ENCODE measurements at regions not wholly inside any gene's neighbourhood (a gene's known extent, or its start where the extent isn't known, plus 50 kb on each side); places are given as distances from the start of the nearest gene placed in this dataset.
"Not testable (repeated sequence)": the region's sequence is repeated elsewhere in the genome, so short reads cannot be mapped to it uniquely, and the experiment has no call there.

DNA sequence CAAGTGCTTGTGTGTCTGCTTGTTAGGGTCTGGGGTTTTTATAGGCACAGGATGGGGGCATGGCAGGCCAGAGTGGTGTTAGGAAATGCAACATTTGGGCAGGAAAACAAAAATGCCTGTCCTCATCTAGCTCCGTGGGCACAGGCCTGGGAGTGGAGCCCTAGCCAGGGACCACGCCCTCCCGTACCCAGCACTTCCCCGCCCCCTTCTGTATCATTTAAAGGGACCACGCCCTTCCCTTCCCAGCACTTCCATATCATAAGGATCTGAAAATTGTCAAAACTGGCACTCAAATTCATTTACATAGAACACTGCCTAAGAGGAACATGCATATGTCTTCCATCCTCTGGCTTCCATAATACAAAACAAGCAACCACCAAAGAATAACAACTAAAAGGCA, 185.8 kb downstream of the B3GLCT start:
- DNase-seq (ENCODE audit: low read depth in 1 of 2, low spot score in 1 of 2), result no peak

DNA sequence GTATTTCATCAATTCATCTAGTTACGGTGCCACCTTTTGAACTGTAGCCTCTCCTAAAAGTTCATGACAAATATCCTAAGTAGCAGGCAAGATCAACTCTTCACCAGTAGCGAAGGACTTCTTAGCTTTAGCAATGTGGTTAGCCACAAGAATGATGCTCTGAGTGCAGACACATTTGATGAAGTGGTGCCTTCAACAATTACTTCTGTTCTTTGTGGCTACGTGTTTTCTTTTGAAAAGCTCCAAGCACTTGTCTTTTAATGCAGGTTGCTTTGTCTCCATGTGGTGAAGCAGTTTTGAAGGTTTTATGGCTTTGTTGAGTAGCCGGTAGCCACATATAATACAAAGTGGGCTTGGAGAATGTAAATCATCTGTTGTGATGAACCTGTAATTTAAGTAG, 194.7 kb downstream of the B3GLCT start:
- no peak for DNase-seq (ENCODE audit: low read depth in 1 of 2, low spot score in 1 of 2)

DNA sequence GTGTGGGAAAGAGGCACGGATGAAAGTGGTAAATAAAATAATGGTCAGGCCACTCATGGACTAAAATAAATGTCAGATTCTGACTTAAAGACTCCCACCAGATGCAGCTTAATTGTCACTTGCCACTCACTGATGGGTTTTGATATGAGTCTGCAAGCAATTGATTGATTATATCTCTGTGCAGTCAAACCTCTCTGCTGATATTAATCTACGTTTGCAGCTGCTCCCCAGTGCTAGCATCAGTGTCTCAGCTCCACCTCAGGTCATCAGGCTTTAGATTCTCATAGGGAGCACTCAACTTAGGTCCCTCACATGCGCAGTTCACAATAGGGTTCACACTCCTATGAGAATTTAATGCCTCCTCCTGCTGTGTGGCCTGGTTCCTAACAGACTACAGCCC, 195.3 kb downstream of the B3GLCT start:
- DNase-seq (ENCODE audit: low read depth in 1 of 2, low spot score in 1 of 2), result no peak

DNA sequence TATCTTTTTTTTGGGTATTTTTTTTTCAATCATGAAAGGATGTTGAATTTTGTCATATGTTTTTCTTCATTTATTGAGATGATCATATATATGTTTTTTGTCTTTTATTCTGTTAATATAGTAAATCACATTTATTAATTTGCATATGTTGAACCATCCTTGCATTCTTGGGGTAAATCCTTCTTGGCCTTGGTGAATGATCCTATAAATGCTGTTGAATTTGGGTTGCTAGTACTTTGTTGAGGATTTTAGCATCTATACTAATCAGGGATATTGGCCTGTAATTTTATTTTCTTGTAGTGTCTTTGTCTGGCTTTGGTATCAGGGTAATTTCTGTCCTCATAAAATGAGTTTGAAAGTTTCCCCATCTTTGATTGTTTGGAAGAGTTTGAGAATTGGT, 199.9 kb downstream of the B3GLCT start:
- no peak for DNase-seq (ENCODE audit: low read depth in 1 of 2, low spot score in 1 of 2)

DNA sequence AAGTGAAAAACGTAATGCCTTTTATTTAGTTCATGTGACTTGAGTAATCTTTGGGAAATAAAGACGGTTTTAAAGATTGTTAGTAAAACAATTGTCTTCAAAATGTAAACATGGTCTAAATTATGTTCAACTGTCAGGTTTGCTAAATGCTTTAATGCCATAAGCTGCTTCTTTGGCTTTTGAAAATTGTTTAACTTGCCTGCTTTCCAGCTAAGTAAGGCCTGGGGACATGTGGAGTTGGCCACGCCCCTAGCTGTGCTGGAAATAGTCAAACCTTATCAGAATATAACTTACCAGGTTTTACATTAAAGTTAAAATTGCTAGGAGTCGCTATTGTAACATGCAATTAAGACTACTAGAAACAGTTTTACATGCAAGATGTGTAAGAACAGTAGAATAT, 203.9 kb downstream of the B3GLCT start:
- DNase-seq (ENCODE audit: low read depth in 1 of 2, low spot score in 1 of 2), result not testable (repeated sequence)

DNA sequence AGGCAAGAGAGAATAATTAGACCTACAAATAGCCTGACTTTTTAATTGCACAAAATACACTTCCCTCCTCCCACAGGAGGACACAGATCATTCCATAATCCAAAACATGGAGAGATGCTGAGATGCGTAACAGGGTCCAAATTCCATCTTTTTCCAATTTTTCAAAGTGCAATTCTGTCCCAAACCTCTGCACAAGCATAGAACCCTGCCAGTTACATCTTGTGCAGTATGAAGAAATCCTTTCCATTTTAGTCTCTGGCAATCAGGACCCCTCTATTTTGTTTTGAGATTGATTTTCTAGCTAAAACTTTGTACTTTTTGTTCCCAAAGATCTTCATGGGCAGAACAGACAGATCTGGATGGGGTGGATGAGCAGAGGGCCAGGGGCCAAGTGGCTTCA, 209.2 kb downstream of the B3GLCT start:
- no peak for DNase-seq (ENCODE audit: low read depth in 1 of 2, low spot score in 1 of 2)

DNA sequence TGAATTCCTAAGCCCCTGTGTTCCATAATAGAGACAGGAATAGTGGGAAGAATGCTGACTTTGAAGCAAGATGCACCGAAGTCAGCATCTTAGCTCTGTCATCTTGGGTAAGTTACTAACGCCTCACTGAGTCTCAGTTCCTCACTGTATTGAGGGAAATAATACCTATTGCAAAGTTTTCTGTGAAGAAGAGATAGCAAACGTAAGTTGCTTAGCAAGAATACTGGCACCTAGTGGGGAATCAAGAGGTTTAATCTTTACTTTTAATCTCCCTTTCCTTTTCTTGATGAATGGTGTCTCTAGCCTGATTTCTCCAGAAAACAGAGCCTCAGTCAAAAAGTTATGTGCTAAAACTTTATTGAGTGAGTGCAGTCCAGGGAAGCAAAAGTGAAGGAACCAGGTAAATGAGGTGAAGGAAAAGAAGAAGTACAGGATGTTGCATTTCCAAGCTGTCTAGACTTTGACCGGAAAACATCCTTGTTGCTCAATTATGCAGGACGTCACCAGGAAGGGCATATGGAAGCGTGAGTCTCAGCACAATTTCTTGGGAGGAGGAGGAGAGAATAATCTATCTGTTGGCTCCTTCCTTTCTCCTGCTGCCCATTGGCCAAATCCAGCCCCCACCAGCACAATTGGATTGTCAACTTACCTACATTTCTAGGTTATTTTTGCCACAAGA, 210.0 kb downstream of the B3GLCT start:
- DNase-seq (ENCODE audit: low read depth in 1 of 2, low spot score in 1 of 2), result no peak

DNA sequence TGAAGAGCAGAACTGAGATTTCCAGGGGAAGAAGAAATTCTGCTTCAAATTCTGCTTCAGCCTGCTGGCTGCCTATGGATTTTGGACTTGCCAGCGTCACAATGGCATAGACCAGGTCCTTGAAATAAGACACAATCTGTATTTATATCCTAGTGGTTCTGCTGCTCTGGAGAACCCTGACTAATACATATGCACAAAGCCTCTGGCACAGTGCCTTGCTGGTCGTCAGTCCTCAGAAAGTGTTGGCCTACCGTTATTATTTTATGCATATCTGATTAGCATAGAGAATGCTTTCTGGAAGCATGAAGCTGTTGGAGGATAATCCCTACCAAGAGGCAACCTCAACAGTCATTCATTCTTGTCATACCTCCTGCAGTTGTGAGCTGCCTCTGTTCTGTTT, 213.7 kb downstream of the B3GLCT start:
- no peak for DNase-seq (ENCODE audit: low read depth in 1 of 2, low spot score in 1 of 2)

DNA sequence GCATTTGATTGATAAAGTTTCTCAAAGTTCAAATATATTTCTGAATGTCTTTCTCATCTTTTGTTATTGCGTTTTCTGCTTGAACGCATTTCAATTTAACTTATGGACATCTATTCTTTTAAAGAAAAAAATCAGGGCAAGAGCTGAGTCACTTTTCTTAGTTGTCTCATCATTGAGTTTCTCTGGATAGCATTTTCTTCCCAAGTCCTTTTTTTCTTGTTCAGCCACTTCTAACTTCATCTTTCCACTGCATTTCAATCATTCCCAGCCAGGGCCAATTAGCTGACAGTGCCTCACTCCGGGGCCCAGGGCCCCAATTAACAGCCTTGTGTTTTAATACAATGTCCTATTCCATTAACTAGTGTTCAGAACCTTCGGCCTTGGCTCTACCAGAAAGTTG, 216.3 kb downstream of the B3GLCT start:
- DNase-seq (ENCODE audit: low read depth in 1 of 2, low spot score in 1 of 2), result no peak

DNA sequence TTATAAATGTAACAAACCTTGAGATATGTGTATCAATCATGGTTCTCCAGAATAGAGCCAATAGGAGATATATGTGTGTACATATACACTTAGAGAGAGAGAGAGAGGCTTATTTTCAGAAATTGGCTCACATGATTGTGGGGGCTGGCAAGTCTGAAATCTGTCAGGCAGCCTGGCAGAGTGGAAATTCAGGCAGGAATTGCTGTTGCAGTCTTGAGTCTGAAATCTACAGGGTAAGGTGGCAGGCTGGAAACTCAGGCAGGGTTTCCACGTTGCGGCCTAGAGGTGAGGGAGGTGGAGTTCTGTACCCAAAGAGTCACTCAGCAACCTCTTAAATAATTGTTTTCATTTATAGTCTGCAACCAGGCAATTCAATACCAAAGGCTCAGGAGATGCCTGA, 218.4 kb downstream of the B3GLCT start:
- DNase-seq (ENCODE audit: low read depth in 1 of 2, low spot score in 1 of 2), result no peak

DNA sequence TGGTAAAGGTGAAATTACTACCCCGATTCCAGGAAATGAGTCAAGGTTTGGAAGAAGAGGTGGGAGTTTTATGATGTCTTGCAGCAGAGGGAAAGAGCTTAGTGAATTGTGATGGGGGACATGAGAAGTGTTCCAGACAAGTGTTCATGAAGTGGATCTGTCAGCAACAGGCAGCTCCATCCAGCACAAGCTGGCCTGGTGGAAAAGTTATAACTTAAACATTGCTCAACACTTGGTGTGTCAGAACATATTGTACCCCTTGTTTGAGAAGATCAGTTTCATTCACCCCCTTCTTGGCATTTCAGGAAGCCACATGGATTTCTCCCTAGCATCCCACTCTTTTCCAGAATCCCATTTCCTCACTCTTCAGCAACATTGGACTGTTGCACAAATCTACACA, 222.0 kb downstream of the B3GLCT start:
- DNase-seq (ENCODE audit: low read depth in 1 of 2, low spot score in 1 of 2), result no peak

DNA sequence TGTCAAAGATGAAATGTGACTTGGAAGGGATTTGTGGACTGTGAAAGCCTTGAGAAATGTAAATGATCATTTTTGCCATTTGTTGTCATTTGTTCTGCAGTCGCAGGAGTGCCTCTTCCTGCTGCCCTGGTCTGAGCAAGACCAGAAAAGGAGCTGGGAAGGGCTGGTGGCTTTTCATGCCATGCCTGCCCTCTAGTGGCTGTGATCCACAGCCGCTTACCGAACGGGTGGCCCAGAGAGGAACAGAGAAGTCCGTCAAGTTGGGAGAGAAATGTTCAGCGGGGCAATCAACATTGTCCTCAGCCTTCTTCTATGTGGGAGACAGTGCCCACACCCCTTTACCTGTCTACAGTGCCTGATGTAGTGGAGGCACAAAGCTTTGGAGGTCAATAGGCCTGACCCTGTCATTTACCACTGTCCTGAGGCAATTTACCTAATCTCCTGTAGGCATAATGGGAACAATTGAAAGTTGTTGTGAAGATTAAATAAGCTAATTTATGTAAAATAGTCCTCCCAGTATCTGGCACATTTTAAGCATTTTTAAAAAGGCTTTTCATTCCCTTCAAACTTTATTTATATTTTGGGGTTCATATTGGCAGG, 224.5 kb downstream of the B3GLCT start:
- DNase-seq (ENCODE audit: low read depth in 1 of 2, low spot score in 1 of 2), result peak in 1 of 2 donors; percentile 8

DNA sequence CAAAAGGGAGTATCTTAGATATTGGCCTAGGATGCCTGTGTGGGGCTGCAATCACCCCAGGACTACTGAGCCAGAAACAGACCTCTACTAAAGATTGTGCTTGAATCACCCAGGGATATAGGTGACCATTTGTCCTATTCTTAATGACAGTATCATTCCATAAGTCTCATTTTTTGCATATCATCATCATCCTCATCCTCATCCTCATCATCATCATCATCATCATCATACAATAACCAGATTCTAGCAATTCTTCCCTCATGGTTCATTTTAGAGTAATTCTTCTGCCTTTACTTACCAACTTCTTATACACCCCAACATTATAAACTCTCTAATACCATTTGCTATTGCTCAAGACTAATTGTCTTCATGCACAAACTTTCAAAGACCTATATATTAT, 226.6 kb downstream of the B3GLCT start:
- DNase-seq (ENCODE audit: low read depth in 1 of 2, low spot score in 1 of 2), result no peak

DNA sequence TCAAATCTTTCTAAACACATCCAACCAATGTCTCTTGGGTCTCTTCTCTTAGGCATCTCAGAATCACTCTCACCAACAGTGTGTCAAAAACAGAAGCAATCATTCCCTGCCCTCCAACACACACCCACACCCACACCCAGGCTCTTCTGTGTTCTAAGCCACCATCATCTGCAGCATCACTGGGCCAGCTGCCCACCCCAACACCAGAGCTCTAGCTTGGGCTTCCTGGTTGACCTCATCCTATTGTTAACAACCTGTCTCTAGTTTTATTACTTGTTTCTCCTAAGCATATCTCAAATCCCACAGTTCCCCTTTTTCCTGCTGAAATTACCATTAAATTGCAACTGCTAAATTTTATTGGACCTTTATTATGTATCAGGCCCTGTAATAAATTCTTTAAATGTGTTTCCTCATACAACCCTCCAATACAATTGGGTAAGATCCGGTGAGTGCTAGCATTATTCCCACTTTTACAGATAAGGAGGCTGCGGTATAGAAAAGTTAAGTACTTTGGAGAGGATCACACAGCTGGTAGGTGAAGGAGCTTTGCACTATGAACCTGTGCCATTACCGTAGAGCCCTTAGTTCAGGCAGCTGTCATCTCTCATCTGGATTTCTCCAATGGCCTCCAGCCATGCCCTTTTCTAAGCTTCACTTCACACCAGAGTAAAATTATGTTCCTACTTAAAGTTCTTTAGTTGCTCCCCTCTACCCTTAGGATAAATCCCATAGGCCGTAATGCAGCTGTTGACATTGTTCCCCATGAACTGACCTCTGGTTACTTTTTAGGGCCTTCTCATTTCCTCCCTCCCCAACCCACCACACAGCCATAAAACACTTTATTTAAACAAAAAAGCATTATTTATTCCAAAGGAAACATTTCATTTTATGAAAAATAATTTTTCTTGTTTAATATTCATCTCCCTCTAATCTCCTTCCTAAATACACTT, 227.7 kb downstream of the B3GLCT start:
- DNase-seq (ENCODE audit: low read depth in 1 of 2, low spot score in 1 of 2), result no peak

DNA sequence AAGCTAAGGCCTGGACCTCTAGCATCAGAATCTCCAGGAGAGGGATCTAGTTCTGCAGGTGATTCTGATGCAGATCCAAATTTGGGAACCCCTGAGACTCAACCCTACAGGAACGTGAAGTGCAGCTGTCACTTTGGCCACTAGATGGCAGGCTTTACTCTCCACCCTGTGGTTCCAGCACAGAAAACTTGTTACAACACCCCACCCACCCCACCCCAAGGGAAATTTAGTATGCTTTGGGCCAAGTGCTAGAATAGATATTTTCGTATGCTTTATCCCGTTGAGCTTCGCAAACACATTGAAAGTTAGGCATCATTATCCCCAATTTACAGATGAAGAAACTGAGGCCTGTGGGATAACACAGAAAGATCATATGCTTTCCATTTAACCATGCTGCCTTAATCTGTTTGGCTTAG, 232.0 kb downstream of the B3GLCT start:
- no peak for DNase-seq (ENCODE audit: low read depth in 1 of 2, low spot score in 1 of 2)

DNA sequence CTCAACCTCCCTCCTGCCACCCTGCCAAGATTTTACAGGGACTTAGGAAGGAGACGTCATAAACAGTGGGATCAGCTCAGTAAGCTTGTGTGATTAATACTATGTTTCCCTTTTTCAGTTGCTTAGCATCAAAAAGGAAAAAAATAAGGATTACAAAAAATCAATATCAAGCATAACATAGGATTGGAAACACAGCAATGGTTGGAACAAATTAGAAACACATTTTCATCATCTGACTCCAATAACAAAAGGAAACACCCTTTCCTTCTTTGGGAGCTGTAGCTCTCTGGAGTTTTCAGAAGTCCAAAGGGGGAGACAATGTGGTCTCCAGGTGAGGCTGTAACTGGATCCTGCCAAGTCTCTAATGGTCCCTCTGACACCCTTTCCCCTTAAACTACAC, 233.4 kb downstream of the B3GLCT start:
- no peak for DNase-seq (ENCODE audit: low read depth in 1 of 2, low spot score in 1 of 2)

DNA sequence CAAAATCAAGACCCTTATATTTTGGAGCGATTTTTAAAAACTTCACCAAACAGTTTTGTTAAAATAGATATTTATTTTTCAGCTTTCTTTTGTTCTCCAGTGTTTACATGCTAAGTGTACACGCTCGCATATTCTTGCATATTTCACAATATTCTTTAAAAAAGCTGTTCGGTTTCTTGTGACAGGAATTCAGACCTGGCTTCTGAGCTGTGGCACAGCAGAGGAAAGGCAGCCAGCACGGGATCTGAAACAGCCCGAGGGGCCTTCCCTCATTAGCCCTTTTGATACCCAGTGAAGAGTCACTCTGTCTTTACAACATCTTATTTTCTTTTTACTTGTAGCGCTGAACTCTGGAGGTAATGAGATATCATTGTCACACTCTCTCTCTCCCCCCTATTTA, 234.0 kb downstream of the B3GLCT start:
- DNase-seq (ENCODE audit: low read depth in 1 of 2, low spot score in 1 of 2), result no peak

DNA sequence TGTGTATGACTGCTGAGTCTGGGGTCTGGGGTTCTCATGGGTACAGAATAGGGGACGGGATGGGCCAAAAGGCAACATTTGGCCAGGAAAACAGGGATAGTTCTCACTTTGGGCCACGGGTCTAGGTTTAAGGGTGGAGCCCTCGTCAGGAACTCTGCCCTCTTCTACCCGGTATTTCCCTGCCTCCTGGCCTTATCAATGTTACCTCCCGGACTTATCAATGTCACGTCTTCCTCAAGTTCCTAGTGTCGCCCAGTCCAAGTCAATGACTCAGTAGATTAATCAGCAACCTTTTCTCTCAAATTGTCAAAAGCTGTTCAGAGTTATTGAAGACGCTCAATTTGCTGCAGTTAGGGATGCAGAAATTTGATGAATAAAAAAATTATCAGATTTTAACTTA, 234.8 kb downstream of the B3GLCT start:
- DNase-seq (ENCODE audit: low read depth in 1 of 2, low spot score in 1 of 2), result no peak

DNA sequence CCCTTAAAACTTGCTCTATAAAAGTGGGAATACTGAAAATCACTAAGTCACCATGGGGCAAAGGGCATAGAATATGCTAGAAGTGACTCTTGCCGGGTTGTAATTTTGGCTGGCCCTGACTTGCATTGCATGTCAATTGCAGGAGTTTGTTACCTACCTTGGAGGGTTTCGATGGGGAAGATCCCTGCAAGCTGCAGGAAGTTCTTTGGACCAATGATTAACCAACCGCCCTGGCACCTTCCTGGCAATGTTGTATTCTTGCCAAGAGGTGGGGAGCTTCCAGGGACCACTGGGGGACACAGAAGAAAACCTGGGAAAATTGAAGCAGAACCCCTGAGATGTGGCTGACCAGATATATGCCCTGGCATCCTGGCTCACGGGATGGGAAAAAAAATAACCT, 235.8 kb downstream of the B3GLCT start:
- DNase-seq (ENCODE audit: low read depth in 1 of 2, low spot score in 1 of 2), result no peak

DNA sequence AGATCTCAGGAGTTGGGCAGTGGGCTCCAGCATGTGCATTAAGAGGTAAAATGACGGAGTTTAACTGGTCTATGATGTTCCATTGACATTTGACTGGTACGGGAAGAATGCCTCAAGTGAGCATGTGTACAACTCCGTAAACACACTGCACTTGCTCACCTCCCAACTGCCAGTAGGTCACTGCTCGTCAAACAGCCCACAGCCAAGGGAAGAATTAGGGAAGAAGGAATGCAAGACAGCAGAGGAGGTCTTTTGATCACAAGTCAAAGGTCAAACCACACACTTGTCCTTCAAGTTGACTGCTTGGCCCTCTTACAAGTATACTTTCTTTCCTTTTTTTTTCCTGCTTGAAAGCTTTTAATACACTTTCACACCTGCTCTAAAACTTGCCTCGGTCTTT, 236.7 kb downstream of the B3GLCT start:
- no peak for DNase-seq (ENCODE audit: low read depth in 1 of 2, low spot score in 1 of 2)

DNA sequence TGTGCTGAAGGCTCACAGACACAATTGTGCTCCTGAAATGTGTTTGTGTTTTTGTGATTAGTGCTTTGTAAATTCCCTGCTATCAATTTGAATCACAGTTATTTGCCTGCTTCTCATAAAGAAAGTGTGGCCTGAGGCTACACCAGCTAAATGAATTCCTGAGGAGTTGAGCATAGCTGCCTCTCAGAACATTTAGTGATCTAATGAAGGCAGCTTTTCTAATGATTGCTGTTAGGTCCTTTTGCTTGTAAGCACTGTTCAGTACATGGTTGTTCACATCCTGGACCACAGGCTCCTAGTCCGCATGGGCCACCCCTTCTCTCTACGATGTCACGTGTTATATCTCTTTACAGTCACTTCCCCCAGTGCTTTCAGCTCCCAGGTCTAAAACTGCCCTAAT, 238.2 kb downstream of the B3GLCT start:
- no peak for DNase-seq (ENCODE audit: low read depth in 1 of 2, low spot score in 1 of 2)

DNA sequence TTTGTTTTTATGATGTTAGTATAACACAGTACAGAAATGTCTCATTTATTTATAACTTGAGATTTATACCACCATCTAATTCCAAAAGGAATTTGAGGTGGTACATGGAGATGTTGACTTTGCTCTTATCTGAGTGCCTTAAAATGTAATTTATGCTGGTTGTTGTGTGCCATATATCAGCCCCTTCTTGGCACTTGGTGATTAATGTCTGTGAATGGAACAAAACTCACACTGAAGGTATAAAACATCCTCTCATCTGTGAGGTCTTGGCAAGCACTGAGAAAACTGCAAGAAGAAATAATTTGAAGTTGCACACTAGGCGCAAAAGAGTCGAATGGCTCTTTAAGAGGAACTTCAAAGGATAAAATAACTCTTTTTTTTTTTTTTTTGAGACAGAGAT, 240.4 kb downstream of the B3GLCT start:
- no peak for DNase-seq (ENCODE audit: low read depth in 1 of 2, low spot score in 1 of 2)

All from activated T-helper 1 cell treated with anti-CD3 and anti-CD28 coated beads, Interleukin-2, amount 50 U/mL, for 16 hours (primary cell).